ENCODE measurements at regions not wholly inside any gene's neighbourhood (a gene's known extent, or its start where the extent isn't known, plus 50 kb on each side); places are given as distances from the start of the nearest gene placed in this dataset.

DNA sequence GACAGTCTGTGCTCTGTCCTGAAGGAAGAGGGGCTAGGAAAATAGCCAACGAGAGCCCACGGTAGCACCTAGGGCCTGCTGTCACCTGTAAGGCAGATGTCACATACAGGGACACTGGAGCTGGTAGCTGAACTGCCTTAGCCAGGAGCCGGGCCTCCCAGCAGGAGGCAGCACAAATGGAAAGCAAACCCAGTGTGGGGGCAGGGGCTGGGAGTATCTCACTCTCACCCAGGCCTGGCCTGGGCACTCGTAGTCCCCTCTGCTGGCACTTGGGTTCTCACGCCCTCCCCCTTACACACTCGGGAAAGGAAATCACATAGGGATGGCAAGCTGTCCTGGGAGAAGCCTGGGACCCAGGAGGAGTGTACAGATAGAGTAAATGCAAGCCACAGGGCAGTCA, 173.1 kb upstream of the CHRNA7 start:
- ChIA-PET CTCF (no interaction called here), POLR2A (no interaction called here)
- H3K27ac ChIP-seq (ENCODE audit: low read length in 2 of 2) = no peak overlapping the region
- 46% methylated on average over 3 of the region's 6 CpGs for WGBS (ENCODE audit: insufficient coverage)
- no peaks in the 10 kb centered on the region for H4K20me1 ChIP-seq (ENCODE audit: control insufficient read depth, insufficient read depth, low read length, poor library complexity, severe bottlenecking)
- H2AFZ ChIP-seq (ENCODE audit: insufficient read depth, low read depth, low read length, poor library complexity, severe bottlenecking) = no peak overlapping the region
- no peaks in the 10 kb centered on the region for H3K36me3 ChIP-seq (replicated peaks in 1 of 2; ENCODE audit: control extremely low read depth in 1 of 2, control insufficient read depth in 1 of 2, extremely low read depth in 1 of 2, insufficient read depth in 2 of 2, low read length in 1 of 2)
- H3K27me3 Mint-ChIP-seq = peaks cover 20% of the 10 kb centered on the region
- DNase-seq = no peak
- H3K9me3 Mint-ChIP-seq (ENCODE audit: insufficient read depth) = peaks cover 2% of the 10 kb centered on the region
- no peaks in the 10 kb centered on the region for H3K79me2 ChIP-seq (ENCODE audit: control insufficient read depth, insufficient read depth, low read length)
- peaks cover 0 to 14% (median 0%) of the 10 kb centered on the region in 4 experiments for H3K27me3 ChIP-seq (replicated peaks in 1 of 4; ENCODE audit: control extremely low read depth in 1 of 4, control insufficient read depth in 3 of 4, insufficient read depth in 4 of 4, low read length in 3 of 4)
- intact Hi-C loops (cut with micrococcal nuclease) = no loop called here
- H3K9me3 ChIP-seq (ENCODE audit: control extremely low read depth in 1 of 3, control insufficient read depth in 2 of 3, insufficient read depth in 1 of 3, low read length in 2 of 3) = peaks cover 0 to 10% (median 1%) of the 10 kb centered on the region in 3 donors
- no peaks in the 10 kb centered on the region for H3K4me1 ChIP-seq (ENCODE audit: control insufficient read depth in 2 of 2, insufficient read depth in 2 of 2, low read length in 2 of 2)
- H3K4me1 Mint-ChIP-seq = no peaks in the 10 kb centered on the region
- no peak overlapping the region for H3K4me2 ChIP-seq (replicated peaks; ENCODE audit: low read depth, low read length, poor library complexity, severe bottlenecking)
- no peak overlapping the region for H3K27ac Mint-ChIP-seq
- TF ChIP-seq, protein P1, sequence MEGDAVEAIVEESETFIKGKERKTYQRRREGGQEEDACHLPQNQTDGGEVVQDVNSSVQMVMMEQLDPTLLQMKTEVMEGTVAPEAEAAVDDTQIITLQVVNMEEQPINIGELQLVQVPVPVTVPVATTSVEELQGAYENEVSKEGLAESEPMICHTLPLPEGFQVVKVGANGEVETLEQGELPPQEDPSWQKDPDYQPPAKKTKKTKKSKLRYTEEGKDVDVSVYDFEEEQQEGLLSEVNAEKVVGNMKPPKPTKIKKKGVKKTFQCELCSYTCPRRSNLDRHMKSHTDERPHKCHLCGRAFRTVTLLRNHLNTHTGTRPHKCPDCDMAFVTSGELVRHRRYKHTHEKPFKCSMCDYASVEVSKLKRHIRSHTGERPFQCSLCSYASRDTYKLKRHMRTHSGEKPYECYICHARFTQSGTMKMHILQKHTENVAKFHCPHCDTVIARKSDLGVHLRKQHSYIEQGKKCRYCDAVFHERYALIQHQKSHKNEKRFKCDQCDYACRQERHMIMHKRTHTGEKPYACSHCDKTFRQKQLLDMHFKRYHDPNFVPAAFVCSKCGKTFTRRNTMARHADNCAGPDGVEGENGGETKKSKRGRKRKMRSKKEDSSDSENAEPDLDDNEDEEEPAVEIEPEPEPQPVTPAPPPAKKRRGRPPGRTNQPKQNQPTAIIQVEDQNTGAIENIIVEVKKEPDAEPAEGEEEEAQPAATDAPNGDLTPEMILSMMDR (IDR thresholded peaks at IDR 0.05) = no peak
- no peak for TF ChIP-seq EZH2 (IDR thresholded peaks at IDR 0.05; ENCODE audit: borderline replicate concordance, insufficient read depth, low read depth, low read length, poor library complexity, severe bottlenecking)
- no peak overlapping the region for H3K4me3 ChIP-seq (ENCODE audit: control extremely low read depth in 1 of 5, extremely low read depth in 1 of 5, insufficient read depth in 1 of 5, low read depth in 2 of 5, low read length in 4 of 5)
- no peak overlapping the region for H3K9ac ChIP-seq (ENCODE audit: low read length)
- H3K4me3 Mint-ChIP-seq = no peak overlapping the region
- ATAC-seq (ENCODE audit: low read depth) = no peak

- Mint-ChIP-seq H3K27ac (no peak overlapping the region), H3K27me3 (peaks cover 27% of the 10 kb centered on the region)
- intact Hi-C loops (cut with micrococcal nuclease) = no loop called here
Measured at GRCh38 chr15:31858026-31858425, 172.3 kb upstream of the CHRNA7 start.

More at GRCh38 chr15:31858026-31858425, 172.3 kb upstream of the CHRNA7 start:
- no peak overlapping the region for H3K4me3 Mint-ChIP-seq
- no peak overlapping the region for H3K9ac ChIP-seq (ENCODE audit: low read length)
- TF ChIP-seq, protein P1 (IDR thresholded peaks at IDR 0.05) = no peak
- no peak for TF ChIP-seq EZH2 (IDR thresholded peaks at IDR 0.05; ENCODE audit: borderline replicate concordance, insufficient read depth, low read depth, low read length, poor library complexity, severe bottlenecking)
- no peak overlapping the region for H3K4me3 ChIP-seq (ENCODE audit: control extremely low read depth in 1 of 5, extremely low read depth in 1 of 5, insufficient read depth in 1 of 5, low read depth in 2 of 5, low read length in 4 of 5)
- H4K20me1 ChIP-seq (ENCODE audit: control insufficient read depth, insufficient read depth, low read length, poor library complexity, severe bottlenecking) = no peaks in the 10 kb centered on the region
- ChIA-PET POLR2A (no interaction called here), CTCF (no interaction called here)
- 95% methylated on average over 3 of the region's 6 CpGs for WGBS (ENCODE audit: insufficient coverage)
- H3K9me3 Mint-ChIP-seq (ENCODE audit: insufficient read depth) = peaks cover 2% of the 10 kb centered on the region
- H3K9me3 ChIP-seq (ENCODE audit: control extremely low read depth in 1 of 3, control insufficient read depth in 2 of 3, insufficient read depth in 1 of 3, low read length in 2 of 3) = peaks cover 0 to 8% (median 1%) of the 10 kb centered on the region in 3 donors
- no peak overlapping the region for H2AFZ ChIP-seq (ENCODE audit: insufficient read depth, low read depth, low read length, poor library complexity, severe bottlenecking)
- ATAC-seq (ENCODE audit: low read depth) = no peak
- H3K27ac ChIP-seq (ENCODE audit: low read length in 2 of 2) = no peak overlapping the region
- H3K4me1 Mint-ChIP-seq = no peaks in the 10 kb centered on the region
- no peaks in the 10 kb centered on the region for H3K79me2 ChIP-seq (ENCODE audit: control insufficient read depth, insufficient read depth, low read length)
- no peak for DNase-seq
- no peak overlapping the region for H3K4me2 ChIP-seq (replicated peaks; ENCODE audit: low read depth, low read length, poor library complexity, severe bottlenecking)
- no peaks in the 10 kb centered on the region for H3K4me1 ChIP-seq (ENCODE audit: control insufficient read depth in 2 of 2, insufficient read depth in 2 of 2, low read length in 2 of 2)
- peaks cover 0 to 14% (median 0%) of the 10 kb centered on the region in 4 experiments for H3K27me3 ChIP-seq (replicated peaks in 1 of 4; ENCODE audit: control extremely low read depth in 1 of 4, control insufficient read depth in 3 of 4, insufficient read depth in 4 of 4, low read length in 3 of 4)
- no peaks in the 10 kb centered on the region for H3K36me3 ChIP-seq (replicated peaks in 1 of 2; ENCODE audit: control extremely low read depth in 1 of 2, control insufficient read depth in 1 of 2, extremely low read depth in 1 of 2, insufficient read depth in 2 of 2, low read length in 1 of 2)

Data from B cell (primary cell).